Natural killer cell (primary cell): ENCODE measurements at regions not wholly inside any gene's neighbourhood (a gene's known extent, or its start where the extent isn't known, plus 50 kb on each side); places are given as distances from the start of the nearest gene placed in this dataset.
"Not testable (repeated sequence)": the region's sequence is repeated elsewhere in the genome, so short reads cannot be mapped to it uniquely, and the experiment has no call there.

Experiments used
- ATAC-seq, 3 donors: fragments of 150-1000 bp in 2 of 3; fragments of 200-7000 bp in 1 of 3; cut with Tn5 transposase; 1 replicate in 1 of 3; 2 replicates in 2 of 3; pipeline ENCODE4 v1.10.0; 2021; ENCODE audit warnings: mild to moderate bottlenecking in 2 of 3, moderate library complexity in 2 of 3
- DNase-seq, 2 donors: peaks; one replicate each; pipeline versions ENCODE4 v3.0.0 to v3.0.0-alpha.2; 2013 to 2021; ENCODE audit warnings: mixed read lengths in 1 of 2
- H3K27ac ChIP-seq: one replicate; pipeline ENCODE4 v1.5.1; 2013; ENCODE audit warnings: mild to moderate bottlenecking, low read length
- H3K27me3 ChIP-seq: one replicate; pipeline ENCODE4 v1.6.1; 2013; ENCODE audit warnings: low read length; ENCODE audit not compliant: control insufficient read depth, insufficient read depth
- H3K36me3 ChIP-seq: one replicate; pipeline ENCODE4 v1.6.1; 2013; ENCODE audit warnings: low read length; ENCODE audit not compliant: control insufficient read depth, insufficient read depth
- H3K4me1 ChIP-seq: one replicate; pipeline ENCODE4 v1.6.1; 2013; ENCODE audit warnings: low read length; ENCODE audit not compliant: control insufficient read depth, insufficient read depth
- H3K4me3 ChIP-seq: one replicate; pipeline ENCODE4 v1.5.1; 2013; ENCODE audit warnings: low read length
- H3K9me3 ChIP-seq: one replicate; pipeline ENCODE4 v1.6.1; 2013; ENCODE audit warnings: low read length; ENCODE audit not compliant: control insufficient read depth, insufficient read depth
- H3K27ac Mint-ChIP-seq, 2 donors: one replicate each; pipeline ENCODE4 v1.8.0; 2022; ENCODE audit warnings: mild to moderate bottlenecking in 2 of 2, mixed read lengths in 2 of 2, moderate library complexity in 1 of 2
- H3K27me3 Mint-ChIP-seq, 2 donors: one replicate each; pipeline ENCODE4 v1.8.0; 2022; ENCODE audit warnings: low read depth in 2 of 2, mixed read lengths in 2 of 2
- H3K36me3 Mint-ChIP-seq: one replicate; pipeline ENCODE4 v1.8.0; 2022; ENCODE audit warnings: mixed read lengths
- H3K4me1 Mint-ChIP-seq, 2 donors: one replicate each; pipeline ENCODE4 v1.8.0; 2022; ENCODE audit warnings: mixed read lengths in 2 of 2
- H3K4me3 Mint-ChIP-seq: one replicate; pipeline ENCODE4 v1.8.0; 2022; ENCODE audit warnings: mild to moderate bottlenecking, moderate library complexity, mixed read lengths
- H3K9me3 Mint-ChIP-seq, 2 donors: one replicate each; pipeline ENCODE4 v1.8.0; 2022; ENCODE audit warnings: mixed read lengths in 2 of 2
- CTCF ChIP-seq: fragments of 200-600 bp; IDR thresholded peaks from one replicate; pipeline ENCODE4 v1.8.0; 2022; ENCODE audit warnings: antibody characterized with exemption
- WGBS: methylation state at CpG from one replicate; pipeline ENCODE4 v1.1.7; 2013; ENCODE audit warnings: missing lambda C conversion rate; ENCODE audit not compliant: insufficient coverage; 5-methylcytosine and 5-hydroxymethylcytosine counted together
- intact Hi-C: fragments of 100-400 bp; cut with micrococcal nuclease; formaldehyde crosslinking; loops from one replicate; pipeline ENCODE4 v1.14.2; 2022

DNA sequence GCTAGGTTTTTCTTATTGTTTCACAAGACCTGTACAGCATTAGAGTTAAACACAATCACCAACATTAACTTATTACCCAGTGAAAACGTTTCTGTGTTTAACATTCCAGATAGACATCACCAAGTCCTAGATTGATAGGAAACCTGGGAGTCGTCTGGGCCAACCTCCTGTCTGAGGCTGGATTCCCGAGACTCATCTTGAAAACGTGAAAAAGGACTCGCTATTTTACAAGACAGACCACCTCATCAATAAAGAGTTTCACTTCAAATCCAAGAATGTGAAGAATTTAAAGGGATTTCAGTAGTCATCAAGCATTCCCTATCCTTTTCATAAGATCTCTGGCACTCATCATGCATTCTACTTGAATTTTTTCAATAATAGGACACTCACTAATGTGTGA, 626.6 kb downstream of the MCTP2 start:
- H3K4me1 ChIP-seq: no peaks in the 10 kb centered on the region
- H3K36me3 ChIP-seq: no peaks in the 10 kb centered on the region
- Mint-ChIP-seq H3K4me1 (no peaks in the 10 kb centered on the region), H3K9me3 (peaks cover 0 to 4% of the 10 kb centered on the region in 2 donors), H3K27ac (no peak overlapping the region), H3K27me3 (peaks cover 3 to 7% of the 10 kb centered on the region in 2 donors), H3K4me3 (no peak overlapping the region), H3K36me3 (peaks cover 5% of the 10 kb centered on the region)
- H3K27ac ChIP-seq: no peak overlapping the region
- no peaks in the 10 kb centered on the region for H3K27me3 ChIP-seq
- H3K4me3 ChIP-seq: no peak overlapping the region
- no peak for ATAC-seq
- no peak for TF ChIP-seq CTCF
- WGBS: 77% methylated on average over 4 of the region's 5 CpGs
- intact Hi-C loops: no loop called here
- no peak for DNase-seq
- H3K9me3 ChIP-seq: no peaks in the 10 kb centered on the region

DNA sequence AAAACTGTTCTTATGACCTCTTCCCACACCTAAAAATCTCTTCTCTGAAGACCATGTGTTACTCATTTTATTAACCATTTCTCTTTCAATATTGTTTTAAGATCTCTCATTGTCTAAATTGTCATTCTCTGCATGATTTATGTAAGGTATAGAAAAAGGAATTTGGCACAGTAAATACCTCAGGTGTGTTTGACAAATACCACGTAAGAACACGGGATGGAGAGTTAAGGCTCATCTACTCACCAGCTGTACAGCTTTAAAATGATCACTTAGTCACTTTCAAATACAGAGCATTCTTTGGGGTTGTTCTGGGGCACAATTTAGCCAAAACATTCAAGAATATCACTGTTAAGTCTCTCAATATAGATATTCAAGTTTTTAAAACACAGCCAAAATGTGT, 627.1 kb downstream of the MCTP2 start:
- Mint-ChIP-seq H3K4me1 (no peaks in the 10 kb centered on the region), H3K9me3 (peaks cover 3 to 4% of the 10 kb centered on the region in 2 donors), H3K27me3 (peaks cover 3 to 10% of the 10 kb centered on the region in 2 donors), H3K36me3 (peaks cover 5% of the 10 kb centered on the region), H3K27ac (no peak overlapping the region), H3K4me3 (no peak overlapping the region)
- Histone ChIP-seq H3K4me1 (no peaks in the 10 kb centered on the region), H3K36me3 (no peaks in the 10 kb centered on the region), H3K9me3 (no peaks in the 10 kb centered on the region), H3K27me3 (no peaks in the 10 kb centered on the region), H3K4me3 (no peak overlapping the region), H3K27ac (no peak overlapping the region)
- no peak for DNase-seq
- intact Hi-C loops: no loop called here
- WGBS: 93% methylated on average over 2 of the region's 2 CpGs
- TF ChIP-seq CTCF: no peak
- ATAC-seq: no peak

GRCh38 chr15:94858920-94859319, 627.6 kb downstream of the MCTP2 start:
- DNase-seq (no peak), ATAC-seq (no peak)
- H3K36me3 ChIP-seq: no peaks in the 10 kb centered on the region
- no peak overlapping the region for H3K4me3 ChIP-seq
- Mint-ChIP-seq H3K9me3 (peaks cover 4 to 6% of the 10 kb centered on the region in 2 donors), H3K4me1 (no peaks in the 10 kb centered on the region), H3K4me3 (no peak overlapping the region), H3K27me3 (peaks cover 3 to 14% of the 10 kb centered on the region in 2 donors), H3K27ac (no peak overlapping the region), H3K36me3 (peaks cover 5% of the 10 kb centered on the region)
- H3K4me1 ChIP-seq: no peaks in the 10 kb centered on the region
- H3K9me3 ChIP-seq: no peaks in the 10 kb centered on the region
- no peak for TF ChIP-seq CTCF
- no peak overlapping the region for H3K27ac ChIP-seq
- intact Hi-C loops: no loop called here
- H3K27me3 ChIP-seq: no peaks in the 10 kb centered on the region

DNA sequence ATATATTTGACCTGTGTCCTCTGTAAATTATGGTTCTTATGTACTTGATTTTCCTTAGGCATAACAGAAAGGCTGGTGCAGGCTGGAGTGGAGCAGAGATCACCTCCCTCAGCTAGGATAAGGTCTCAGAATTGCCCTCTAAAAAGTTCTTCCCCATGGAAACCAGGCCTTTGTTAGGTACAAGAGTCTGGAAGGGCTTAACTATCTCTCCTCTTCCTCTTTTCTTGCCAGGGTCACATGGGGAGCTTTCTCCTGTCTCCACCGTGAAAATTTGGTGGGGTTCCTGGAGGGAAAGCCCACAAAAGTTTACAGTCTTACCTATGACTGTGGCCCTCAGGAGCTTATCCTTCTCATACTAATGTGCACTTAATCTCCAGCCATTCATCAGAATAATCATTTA, 633.2 kb downstream of the MCTP2 start:
- H3K36me3 Mint-ChIP-seq: peaks cover 5% of the 10 kb centered on the region

GRCh38 chr15:94868265-94868664, 636.9 kb downstream of the MCTP2 start:
- H3K4me3 ChIP-seq, H3K9me3 ChIP-seq, H3K4me1 ChIP-seq, H3K4me3 Mint-ChIP-seq, DNase-seq, H3K36me3 ChIP-seq, H3K27ac ChIP-seq, H3K27ac Mint-ChIP-seq, ATAC-seq, H3K4me1 Mint-ChIP-seq, H3K27me3 ChIP-seq, H3K36me3 Mint-ChIP-seq, intact Hi-C loops: not testable (repeated sequence)
- 75% methylated on average over 7 of the region's 8 CpGs for WGBS
- Mint-ChIP-seq H3K27me3 (peaks cover 3 to 14% of the 10 kb centered on the region in 2 donors), H3K9me3 (peaks cover 7 to 11% of the 10 kb centered on the region in 2 donors)

More for the DNA sequence above, 633.2 kb downstream of the MCTP2 start:
- Mint-ChIP-seq H3K27ac (no peak overlapping the region), H3K9me3 (peaks cover 7 to 13% of the 10 kb centered on the region in 2 donors), H3K4me1 (no peaks in the 10 kb centered on the region), H3K27me3 (peaks cover 3 to 14% of the 10 kb centered on the region in 2 donors), H3K4me3 (no peak overlapping the region)
- 43% methylated on average over 1 of the region's 1 CpG for WGBS
- intact Hi-C loops: no loop called here
- ATAC-seq: no peak
- Histone ChIP-seq H3K9me3 (no peaks in the 10 kb centered on the region), H3K27ac (no peak overlapping the region), H3K4me1 (no peaks in the 10 kb centered on the region), H3K27me3 (no peaks in the 10 kb centered on the region), H3K36me3 (no peaks in the 10 kb centered on the region), H3K4me3 (no peak overlapping the region)
- DNase-seq: no peak
- no peak for TF ChIP-seq CTCF
